ENCODE measurements at regions not wholly inside any gene's neighbourhood (a gene's known extent, or its start where the extent isn't known, plus 50 kb on each side); places are given as distances from the start of the nearest gene placed in this dataset.

GRCh38 chr4:128720270-128720669, 89.2 kb upstream of the JADE1 start:
- WGBS: 90% methylated on average over 4 of the region's 4 CpGs
- no peak for ATAC-seq
- intact Hi-C loops (cut with DNase I): no loop called here

GRCh38 chr4:128718768-128719167, 90.7 kb upstream of the JADE1 start:
- Histone ChIP-seq H3K27ac (ENCODE audit: low read length) (no peak overlapping the region), H3K9me3 (ENCODE audit: control insufficient read depth, low read length) (no peaks in the 10 kb centered on the region), H3K4me1 (ENCODE audit: control insufficient read depth, insufficient read depth, low read length) (peaks cover 2% of the 10 kb centered on the region), H3K4me3 (ENCODE audit: low read length) (no peak overlapping the region), H3K27me3 (ENCODE audit: control insufficient read depth, insufficient read depth) (no peaks in the 10 kb centered on the region)
- DNase-seq (no peak), ATAC-seq (no peak)
- intact Hi-C loops (cut with DNase I): no loop called here
- WGBS: 61% methylated on average over 1 of the region's 1 CpG

More at GRCh38 chr4:128720270-128720669, 89.2 kb upstream of the JADE1 start:
- H3K27ac ChIP-seq (ENCODE audit: low read length): no peak overlapping the region
- no peaks in the 10 kb centered on the region for H3K9me3 ChIP-seq (ENCODE audit: control insufficient read depth, low read length)
- DNase-seq: no peak
- no peak overlapping the region for H3K4me3 ChIP-seq (ENCODE audit: low read length)
- peaks cover 2% of the 10 kb centered on the region for H3K4me1 ChIP-seq (ENCODE audit: control insufficient read depth, insufficient read depth, low read length)
- H3K27me3 ChIP-seq (ENCODE audit: control insufficient read depth, insufficient read depth): no peaks in the 10 kb centered on the region

GRCh38 chr4:128716338-128716737, 93.2 kb upstream of the JADE1 start:
- ATAC-seq (peak; percentile 54 to 81), DNase-seq (peak in 2 of 3 donors; percentile 53 to 67)
- WGBS: 38% methylated on average over 4 of the region's 4 CpGs
- Histone ChIP-seq H3K27ac (ENCODE audit: low read length) (peak overlapping the region; percentile 43), H3K4me1 (ENCODE audit: control insufficient read depth, insufficient read depth, low read length) (peaks cover 2% of the 10 kb centered on the region), H3K4me3 (ENCODE audit: low read length) (no peak overlapping the region), H3K27me3 (ENCODE audit: control insufficient read depth, insufficient read depth) (no peaks in the 10 kb centered on the region), H3K9me3 (ENCODE audit: control insufficient read depth, low read length) (no peaks in the 10 kb centered on the region)
- intact Hi-C loops (cut with DNase I): no loop called here

DNA sequence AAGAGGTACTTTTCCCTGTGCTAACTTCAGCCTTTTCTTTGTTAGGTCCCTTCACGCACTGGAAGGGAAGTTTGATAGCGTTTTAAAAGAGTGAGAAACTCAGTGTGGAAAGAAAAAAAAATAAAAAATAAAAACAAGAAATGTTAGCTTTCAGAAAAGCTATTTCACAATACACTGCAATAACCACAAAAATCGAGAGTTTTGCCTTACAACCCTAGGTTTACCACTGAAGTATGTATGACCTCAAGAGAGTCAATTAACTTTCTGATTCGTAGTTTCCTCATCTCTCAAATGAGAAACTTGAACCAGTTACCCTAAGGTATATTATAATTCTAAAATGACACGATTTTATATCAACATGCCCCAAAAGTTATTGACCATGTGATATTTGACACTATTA, 93.9 kb upstream of the JADE1 start:
- no peaks in the 10 kb centered on the region for H3K27me3 ChIP-seq (ENCODE audit: control insufficient read depth, insufficient read depth)
- intact Hi-C loops (cut with DNase I): no loop called here
- WGBS: 76% methylated on average over 5 of the region's 5 CpGs
- H3K4me3 ChIP-seq (ENCODE audit: low read length): no peak overlapping the region
- no peaks in the 10 kb centered on the region for H3K9me3 ChIP-seq (ENCODE audit: control insufficient read depth, low read length)
- ATAC-seq (peak in 1 of 2 donors; percentile 73), DNase-seq (no peak)
- no peak overlapping the region for H3K27ac ChIP-seq (ENCODE audit: low read length)
- peaks cover 2% of the 10 kb centered on the region for H3K4me1 ChIP-seq (ENCODE audit: control insufficient read depth, insufficient read depth, low read length)

- Histone ChIP-seq H3K9me3 (ENCODE audit: control insufficient read depth, low read length) (no peaks in the 10 kb centered on the region), H3K27me3 (ENCODE audit: control insufficient read depth, insufficient read depth) (no peaks in the 10 kb centered on the region), H3K4me1 (ENCODE audit: control insufficient read depth, insufficient read depth, low read length) (peaks cover 2% of the 10 kb centered on the region), H3K4me3 (ENCODE audit: low read length) (no peak overlapping the region), H3K27ac (ENCODE audit: low read length) (no peak overlapping the region)
- DNase-seq: no peak
- intact Hi-C loops (cut with DNase I): no loop called here
- WGBS: 81% methylated on average over 1 of the region's 1 CpG
- no peak for ATAC-seq
These were observed 98.1 kb upstream of the JADE1 start for GRCh38 chr4:128711361-128711760.

GRCh38 chr4:128709268-128709667, 100.2 kb upstream of the JADE1 start:
- ATAC-seq (no peak), DNase-seq (no peak)
- Histone ChIP-seq H3K4me1 (ENCODE audit: control insufficient read depth, insufficient read depth, low read length) (peaks cover 1% of the 10 kb centered on the region), H3K27ac (ENCODE audit: low read length) (no peak overlapping the region), H3K27me3 (ENCODE audit: control insufficient read depth, insufficient read depth) (no peaks in the 10 kb centered on the region), H3K9me3 (ENCODE audit: control insufficient read depth, low read length) (no peaks in the 10 kb centered on the region), H3K4me3 (ENCODE audit: low read length) (no peak overlapping the region)
- intact Hi-C loops (cut with DNase I): no loop called here
- 57% methylated on average over 4 of the region's 4 CpGs for WGBS

- DNase-seq (no peak), ATAC-seq (no peak)
- 64% methylated on average over 6 of the region's 6 CpGs for WGBS
- intact Hi-C loops (cut with DNase I): no loop called here
- H3K27me3 ChIP-seq (ENCODE audit: control insufficient read depth, insufficient read depth): no peaks in the 10 kb centered on the region
- no peak overlapping the region for H3K4me3 ChIP-seq (ENCODE audit: low read length)
- H3K9me3 ChIP-seq (ENCODE audit: control insufficient read depth, low read length): no peaks in the 10 kb centered on the region
- no peak overlapping the region for H3K27ac ChIP-seq (ENCODE audit: low read length)
- H3K4me1 ChIP-seq (ENCODE audit: control insufficient read depth, insufficient read depth, low read length): peaks cover 1% of the 10 kb centered on the region
These were observed 101.6 kb upstream of the JADE1 start for GRCh38 chr4:128707864-128708263.

GRCh38 chr4:128703948-128704347, 105.6 kb upstream of the JADE1 start:
- DNase-seq (no peak), ATAC-seq (no peak)
- H3K9me3 ChIP-seq (ENCODE audit: control insufficient read depth, low read length): no peaks in the 10 kb centered on the region
- intact Hi-C loops (cut with DNase I): no loop called here
- no peaks in the 10 kb centered on the region for H3K27me3 ChIP-seq (ENCODE audit: control insufficient read depth, insufficient read depth)
- 92% methylated on average over 14 of the region's 14 CpGs for WGBS
- H3K4me1 ChIP-seq (ENCODE audit: control insufficient read depth, insufficient read depth, low read length): peaks cover 1% of the 10 kb centered on the region
- no peak overlapping the region for H3K4me3 ChIP-seq (ENCODE audit: low read length)
- no peak overlapping the region for H3K27ac ChIP-seq (ENCODE audit: low read length)

DNA sequence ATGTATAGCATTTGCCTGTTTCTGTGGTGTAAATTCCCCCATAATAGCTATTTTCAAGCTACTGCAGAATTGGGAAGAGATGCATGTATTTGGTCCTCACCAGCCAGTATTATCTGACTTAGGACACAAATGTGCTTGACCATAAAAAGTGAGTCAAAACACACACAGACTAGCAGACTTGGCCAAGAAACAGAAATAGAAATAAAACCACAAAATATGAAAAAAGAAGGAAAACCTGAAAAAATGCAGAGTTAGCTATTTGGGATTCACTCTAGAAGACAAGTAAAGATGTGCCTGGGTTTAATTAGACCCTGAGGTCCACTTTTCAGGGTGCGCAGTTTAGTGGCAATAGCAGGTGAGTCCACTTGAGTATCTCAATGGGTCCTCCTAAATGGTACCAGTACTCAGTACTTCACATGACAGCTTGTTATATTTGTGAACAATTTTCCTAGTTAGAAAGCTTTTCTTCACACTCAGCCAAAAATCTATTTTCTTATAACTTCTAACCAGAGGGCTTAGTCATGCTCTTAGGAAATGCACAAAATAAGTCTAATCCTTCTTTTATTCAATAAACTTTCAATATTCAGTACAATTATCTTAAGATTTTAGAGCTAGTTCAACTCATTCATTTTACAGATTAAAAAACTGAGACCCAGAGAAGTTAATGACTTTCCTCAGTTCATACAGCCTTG, 108.7 kb upstream of the JADE1 start:
- 50% methylated on average over 1 of the region's 1 CpG for WGBS
- H3K9me3 ChIP-seq (ENCODE audit: control insufficient read depth, low read length): no peaks in the 10 kb centered on the region

GRCh38 chr4:128698386-128698785, 111.1 kb upstream of the JADE1 start:
- Histone ChIP-seq H3K4me1 (ENCODE audit: control insufficient read depth, insufficient read depth, low read length) (no peaks in the 10 kb centered on the region), H3K9me3 (ENCODE audit: control insufficient read depth, low read length) (no peaks in the 10 kb centered on the region), H3K27ac (ENCODE audit: low read length) (no peak overlapping the region), H3K27me3 (ENCODE audit: control insufficient read depth, insufficient read depth) (no peaks in the 10 kb centered on the region), H3K4me3 (ENCODE audit: low read length) (no peak overlapping the region)
- WGBS: 70% methylated on average over 2 of the region's 2 CpGs
- intact Hi-C loops (cut with DNase I): no loop called here
- DNase-seq: no peak
- ATAC-seq: no peak

More for the DNA sequence above, 108.7 kb upstream of the JADE1 start:
- ATAC-seq (no peak), DNase-seq (no peak)
- no peaks in the 10 kb centered on the region for H3K4me1 ChIP-seq (ENCODE audit: control insufficient read depth, insufficient read depth, low read length)
- no peak overlapping the region for H3K4me3 ChIP-seq (ENCODE audit: low read length)
- no peaks in the 10 kb centered on the region for H3K27me3 ChIP-seq (ENCODE audit: control insufficient read depth, insufficient read depth)
- H3K27ac ChIP-seq (ENCODE audit: low read length): no peak overlapping the region
- intact Hi-C loops (cut with DNase I): no loop called here

DNA sequence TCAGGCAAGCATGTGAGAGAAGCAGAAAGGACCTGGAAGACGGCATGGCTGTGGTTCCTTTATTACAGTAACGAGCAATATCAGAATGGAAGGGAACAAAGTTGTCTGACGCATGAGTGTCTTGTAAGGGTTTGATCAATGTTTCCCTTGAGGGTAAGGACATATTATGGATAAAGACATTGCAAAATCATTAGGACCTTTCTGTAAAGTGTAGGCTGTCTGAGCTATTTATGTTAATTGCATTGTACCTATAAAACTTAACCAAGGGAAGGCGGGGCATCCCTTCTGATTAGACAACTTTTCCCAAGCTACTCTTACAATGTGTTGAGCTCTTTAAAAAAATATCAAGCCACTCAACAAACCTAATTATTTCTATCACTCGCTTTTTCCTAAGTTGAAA, 112.2 kb upstream of the JADE1 start:
- ATAC-seq (no peak), DNase-seq (no peak)
- 87% methylated on average over 5 of the region's 5 CpGs for WGBS
- intact Hi-C loops (cut with DNase I): no loop called here
- H3K4me1 ChIP-seq (ENCODE audit: control insufficient read depth, insufficient read depth, low read length): no peaks in the 10 kb centered on the region
- H3K27me3 ChIP-seq (ENCODE audit: control insufficient read depth, insufficient read depth): no peaks in the 10 kb centered on the region
- H3K4me3 ChIP-seq (ENCODE audit: low read length): no peak overlapping the region
- no peaks in the 10 kb centered on the region for H3K9me3 ChIP-seq (ENCODE audit: control insufficient read depth, low read length)
- no peak overlapping the region for H3K27ac ChIP-seq (ENCODE audit: low read length)

- H3K27ac ChIP-seq (ENCODE audit: low read length): no peak overlapping the region
- H3K9me3 ChIP-seq (ENCODE audit: control insufficient read depth, low read length): no peaks in the 10 kb centered on the region
- no peak for DNase-seq
- intact Hi-C loops (cut with DNase I): no loop called here
- no peaks in the 10 kb centered on the region for H3K27me3 ChIP-seq (ENCODE audit: control insufficient read depth, insufficient read depth)
- ATAC-seq: no peak
- 64% methylated on average over 3 of the region's 3 CpGs for WGBS
- H3K4me1 ChIP-seq (ENCODE audit: control insufficient read depth, insufficient read depth, low read length): no peaks in the 10 kb centered on the region
- H3K4me3 ChIP-seq (ENCODE audit: low read length): no peak overlapping the region
These were observed 119.5 kb upstream of the JADE1 start for GRCh38 chr4:128690011-128690410.

All from right cardiac atrium (tissue), 5 donors.